HG03457 (cell line): ENCODE measurements at regions not wholly inside any gene's neighbourhood (a gene's known extent, or its start where the extent isn't known, plus 50 kb on each side); places are given as distances from the start of the nearest gene placed in this dataset.
"Not testable (repeated sequence)": the region's sequence is repeated elsewhere in the genome, so short reads cannot be mapped to it uniquely, and the experiment has no call there.

Source experiments
- ATAC-seq: cut with Tn5 transposase; IDR thresholded peaks from one replicate; pipeline ENCODE4 v1.9.1; 2021; ENCODE audit warnings: moderate number of reproducible peaks; ENCODE audit not compliant: unreplicated experiment

DNA sequence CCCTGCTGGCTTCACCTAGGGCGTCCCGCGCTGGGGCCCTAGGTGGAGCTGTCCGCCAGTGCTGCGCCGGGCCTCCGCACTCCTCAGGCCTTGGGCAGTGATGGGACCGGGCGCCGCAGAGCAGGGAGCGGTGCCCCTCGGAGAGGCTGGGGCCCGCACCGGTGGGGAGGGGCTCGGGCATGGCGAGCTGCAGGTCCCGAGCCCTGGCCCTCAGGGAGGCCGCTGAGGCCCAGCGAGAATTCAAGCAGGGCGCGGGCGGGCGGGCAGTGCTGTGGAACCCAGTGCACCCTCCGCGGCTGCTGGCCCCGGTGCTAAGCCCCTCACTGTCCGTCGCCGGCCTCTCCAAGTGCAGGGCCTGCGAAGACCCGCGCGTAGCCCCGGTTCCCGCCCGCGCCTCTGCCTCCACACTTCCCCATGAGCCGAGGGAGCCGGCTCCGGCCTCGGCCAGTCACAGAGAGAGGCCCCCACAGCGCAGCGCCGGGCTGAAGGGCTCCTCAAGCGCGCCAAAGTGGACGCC lies 565.1 kb upstream of the NDST4 start:
- no peak for ATAC-seq

DNA sequence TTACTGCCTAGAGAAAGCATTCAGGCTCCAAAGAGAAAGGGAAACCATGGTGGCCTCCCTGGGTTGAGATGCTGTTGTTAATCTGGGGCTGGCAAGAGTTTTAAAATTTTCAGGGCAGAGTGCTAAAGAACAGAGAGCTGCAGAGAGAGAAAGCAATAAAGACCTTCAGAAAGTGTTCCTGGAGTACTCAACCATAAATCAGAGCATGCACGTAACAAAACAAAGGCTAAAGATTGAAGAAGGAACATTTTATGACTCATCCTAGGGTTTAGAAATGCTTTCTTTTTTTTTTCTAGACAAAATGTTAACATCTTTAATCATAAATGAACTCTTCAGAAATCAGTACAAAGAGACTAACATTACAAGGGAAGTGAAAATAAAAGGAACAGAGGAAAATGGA lies 562.3 kb upstream of the NDST4 start:
- ATAC-seq, result no peak

DNA sequence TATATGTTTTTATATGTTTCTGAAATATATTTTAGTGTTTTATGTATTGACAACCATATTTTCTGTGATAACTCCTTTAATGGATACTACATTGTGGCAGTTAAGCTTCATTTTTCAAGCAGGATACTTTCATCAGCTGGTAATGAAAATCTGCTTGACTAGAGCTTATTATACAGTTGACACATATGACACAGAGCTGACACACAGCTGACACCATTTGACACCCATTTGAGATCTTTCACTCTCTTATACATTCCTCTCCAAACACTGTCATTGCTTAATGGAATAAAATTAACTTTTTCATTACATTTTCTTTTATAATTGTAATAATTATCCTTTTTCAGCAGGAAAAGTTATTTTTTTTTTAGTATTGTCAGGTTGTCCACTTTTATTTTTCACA lies 561.1 kb upstream of the NDST4 start:
- no peak for ATAC-seq

DNA sequence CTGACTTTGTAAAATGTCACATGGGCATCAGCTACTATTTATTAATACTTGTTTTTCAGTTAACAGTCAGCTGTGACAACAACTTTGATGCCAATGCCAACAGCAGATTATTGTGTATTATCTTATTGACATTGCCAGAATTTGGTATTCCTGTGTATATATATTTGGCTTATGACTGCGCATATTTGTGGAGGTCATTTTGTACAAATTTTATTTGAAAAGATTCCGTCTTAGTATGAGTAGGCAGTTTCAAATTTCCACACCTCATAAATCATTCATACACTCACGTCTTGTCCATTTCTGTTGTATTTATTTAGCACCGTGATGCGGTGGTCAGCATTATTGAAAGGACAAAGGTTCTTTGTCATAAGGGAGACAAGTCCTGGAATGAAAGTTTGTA lies 558.2 kb upstream of the NDST4 start:
- ATAC-seq, result no peak

DNA sequence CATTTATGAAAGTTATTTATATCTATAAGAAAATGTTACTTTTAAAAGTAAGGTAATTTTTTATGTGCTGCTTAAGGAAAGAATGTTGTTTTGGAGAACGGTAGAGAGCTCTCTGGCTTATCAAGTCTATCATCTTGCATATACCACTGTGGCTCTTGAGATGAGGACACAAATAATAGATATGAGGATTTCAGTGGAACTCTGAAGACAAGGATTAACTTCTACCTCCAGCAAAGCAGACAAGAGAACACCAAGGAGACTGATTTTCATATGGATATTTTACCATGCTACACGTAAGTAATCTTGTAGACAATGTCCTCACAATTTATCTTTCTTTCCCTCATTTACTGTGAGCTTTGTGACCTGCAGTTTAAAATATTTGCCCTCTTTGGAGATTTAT lies 557.5 kb upstream of the NDST4 start:
- ATAC-seq, result no peak

DNA sequence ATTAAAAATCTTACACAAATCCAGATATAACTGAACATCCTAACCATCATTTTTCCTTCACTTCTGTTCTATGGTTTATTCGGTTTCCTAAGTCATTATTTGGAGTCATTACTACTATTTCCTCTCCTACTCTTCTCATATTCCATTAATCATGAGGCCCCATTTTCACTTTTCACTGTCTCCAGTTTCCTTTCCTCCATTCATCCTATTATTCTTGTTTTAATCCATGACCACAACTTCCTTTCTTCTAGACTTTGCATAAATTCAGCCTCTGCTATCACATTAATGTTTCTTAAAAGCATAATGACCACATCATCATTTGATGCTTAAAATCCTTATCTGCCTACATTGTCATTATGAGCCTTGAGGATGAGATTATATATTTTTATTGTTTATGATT lies 555.0 kb upstream of the NDST4 start:
- no peak for ATAC-seq

DNA sequence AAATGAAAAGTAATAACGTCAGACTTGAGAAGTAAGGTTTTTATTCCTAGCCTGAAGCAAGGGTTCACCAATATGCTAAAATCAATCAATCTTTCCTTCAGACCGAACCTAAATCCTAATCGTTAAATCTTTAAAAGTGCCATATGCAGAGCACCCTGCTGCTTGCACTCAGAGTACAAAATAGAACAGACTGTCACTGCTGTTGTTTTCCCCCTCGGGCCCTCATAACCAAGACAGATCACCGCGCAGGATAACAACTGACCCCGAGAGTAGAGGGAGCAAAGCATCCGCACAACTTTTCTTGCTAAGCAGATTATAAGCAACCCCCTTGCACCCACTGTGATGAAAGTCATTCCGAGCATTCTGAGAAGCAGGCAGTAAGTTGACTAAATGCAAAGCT lies 550.9 kb upstream of the NDST4 start:
- no peak for ATAC-seq

DNA sequence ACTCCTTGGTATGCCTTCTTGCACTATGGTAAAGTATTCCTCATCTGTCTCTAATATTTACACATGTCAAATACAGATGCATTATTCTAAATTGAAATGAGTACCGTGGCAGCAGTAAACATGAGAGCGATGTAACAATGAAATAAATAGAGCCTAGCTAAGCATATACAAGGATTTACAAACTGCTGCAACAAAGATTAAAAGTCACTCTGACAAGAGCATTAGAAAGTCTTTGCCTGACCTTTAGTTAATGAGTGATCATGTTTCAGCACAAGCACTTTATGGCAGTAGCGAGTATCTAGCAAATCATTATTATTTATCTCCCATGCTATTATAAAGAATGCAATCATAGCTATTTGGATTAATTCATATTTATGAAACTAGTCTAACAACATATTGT lies 547.0 kb upstream of the NDST4 start:
- no peak for ATAC-seq

DNA sequence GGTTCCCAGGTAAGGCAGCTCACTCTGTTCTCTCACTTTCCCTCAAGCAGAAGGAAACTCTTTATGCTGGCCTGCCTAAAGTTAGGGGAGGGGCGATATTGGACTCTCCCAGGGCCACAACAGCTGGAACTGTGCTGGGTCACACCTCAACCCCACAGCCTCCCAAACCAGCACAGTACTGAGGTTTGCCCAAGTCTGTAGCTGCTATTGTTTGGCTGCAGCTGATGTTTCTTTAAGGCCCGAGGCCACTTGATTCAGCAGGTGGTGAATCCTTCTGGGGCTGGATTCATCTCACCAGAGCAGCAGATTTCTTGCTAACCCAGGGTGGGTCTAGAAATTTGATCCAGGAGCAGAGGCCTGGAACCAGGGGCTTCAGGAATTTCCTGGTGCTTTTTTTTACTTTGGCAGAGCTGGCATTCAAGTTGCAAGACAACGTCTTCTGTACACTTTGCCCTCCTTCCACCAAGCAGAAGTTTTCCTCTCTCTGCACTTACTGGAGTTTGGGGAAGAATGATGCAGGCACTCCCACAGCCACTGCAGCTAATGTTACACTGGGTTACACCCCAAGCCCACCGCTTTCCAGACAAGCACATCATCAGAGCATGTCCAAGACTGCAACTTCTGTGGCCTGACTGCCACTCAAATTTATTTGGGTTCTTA lies 544.7 kb upstream of the NDST4 start:
- ATAC-seq, result no peak

DNA sequence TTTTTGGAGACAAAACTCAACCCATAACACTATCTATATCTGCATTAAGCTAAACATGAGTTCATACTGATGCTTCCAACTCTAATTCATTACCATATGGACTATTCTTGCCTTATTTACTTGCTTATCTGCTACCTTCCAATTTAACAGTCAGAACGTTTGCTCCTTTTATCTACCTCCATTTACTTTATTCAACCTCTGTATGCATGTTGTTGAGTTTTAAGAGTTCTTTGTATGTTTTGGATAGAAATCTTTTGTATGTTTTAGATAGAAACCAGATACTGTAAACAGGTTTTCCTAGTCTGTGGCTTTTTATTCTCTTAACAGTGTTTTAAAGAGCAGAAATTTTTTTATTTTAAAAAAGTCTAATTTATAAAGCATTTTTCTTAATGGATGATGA lies 542.2 kb upstream of the NDST4 start:
- no peak for ATAC-seq

DNA sequence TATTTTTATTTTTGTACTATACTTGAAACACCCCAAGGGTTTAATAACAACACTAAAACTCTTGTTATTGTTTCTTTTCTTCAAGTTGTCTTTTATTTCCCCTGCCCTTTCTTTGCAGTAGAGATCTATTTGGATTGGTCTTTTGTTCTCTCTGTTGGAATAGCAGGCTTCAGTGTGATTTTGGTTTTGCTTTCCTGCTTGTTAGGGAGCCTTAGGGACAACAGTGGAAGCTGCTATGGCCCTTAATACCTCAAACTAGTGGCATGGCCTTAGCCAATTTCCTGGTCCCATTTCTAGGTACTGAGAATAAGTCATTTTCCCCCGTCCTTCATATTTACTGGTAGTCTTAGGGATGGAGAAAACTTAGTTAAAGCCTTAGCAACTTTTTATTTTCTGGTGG lies 535.4 kb upstream of the NDST4 start:
- ATAC-seq, result no peak

DNA sequence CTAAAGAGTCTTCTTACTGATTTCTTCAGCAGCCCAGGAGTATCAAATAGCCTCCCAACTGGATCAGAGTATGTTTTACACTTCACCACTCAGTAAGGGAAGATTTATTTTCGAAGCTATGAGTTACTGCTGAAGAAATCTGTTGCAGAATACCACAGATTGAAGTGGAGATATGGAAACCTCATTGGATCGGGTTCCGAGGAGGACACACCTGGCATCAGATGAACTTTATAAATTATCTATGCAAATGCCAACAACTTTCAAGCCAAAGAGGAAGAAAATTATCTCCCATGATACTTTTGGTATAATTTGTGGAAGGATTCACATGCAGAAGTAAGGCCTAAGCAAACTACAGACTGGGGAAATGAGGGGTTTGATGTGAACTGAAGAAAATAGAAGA lies 515.9 kb upstream of the NDST4 start:
- no peak for ATAC-seq

DNA sequence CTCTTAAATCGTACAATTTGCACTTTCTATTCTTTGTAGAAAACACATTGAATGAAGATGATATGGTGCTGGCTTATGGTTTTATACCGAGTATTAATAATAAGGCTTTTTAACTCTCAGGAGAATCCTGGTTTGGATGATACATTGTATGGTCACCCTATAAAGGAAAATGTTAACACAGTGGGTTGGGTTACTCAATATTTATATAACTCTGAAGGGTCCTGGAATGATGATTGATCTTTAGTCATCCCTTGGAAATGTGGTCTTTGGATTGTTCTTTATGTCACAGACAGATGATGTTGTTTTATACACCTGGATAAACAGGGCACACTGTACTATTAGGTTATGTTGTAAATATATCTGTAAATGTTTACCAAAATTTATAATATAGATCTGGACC lies 496.2 kb upstream of the NDST4 start:
- ATAC-seq, result no peak

DNA sequence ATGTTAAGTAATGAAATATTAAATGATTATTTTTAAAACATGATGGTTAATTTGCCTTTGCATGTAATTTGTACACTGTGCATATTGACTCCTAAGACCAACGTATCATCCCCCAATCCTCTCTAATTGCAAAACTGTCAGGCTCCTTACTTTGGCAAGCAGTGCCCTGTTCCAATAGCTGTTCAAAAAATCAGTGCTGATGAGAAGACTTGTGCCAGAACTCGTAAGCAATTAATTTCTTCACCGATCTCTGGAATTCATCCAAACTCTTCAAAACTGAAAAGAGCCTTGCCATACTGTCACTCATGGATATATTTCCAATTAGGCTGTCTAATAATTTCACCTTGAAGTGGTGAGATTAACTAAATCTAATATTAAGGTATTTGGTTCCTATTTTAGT lies 493.9 kb upstream of the NDST4 start:
- ATAC-seq, result no peak

DNA sequence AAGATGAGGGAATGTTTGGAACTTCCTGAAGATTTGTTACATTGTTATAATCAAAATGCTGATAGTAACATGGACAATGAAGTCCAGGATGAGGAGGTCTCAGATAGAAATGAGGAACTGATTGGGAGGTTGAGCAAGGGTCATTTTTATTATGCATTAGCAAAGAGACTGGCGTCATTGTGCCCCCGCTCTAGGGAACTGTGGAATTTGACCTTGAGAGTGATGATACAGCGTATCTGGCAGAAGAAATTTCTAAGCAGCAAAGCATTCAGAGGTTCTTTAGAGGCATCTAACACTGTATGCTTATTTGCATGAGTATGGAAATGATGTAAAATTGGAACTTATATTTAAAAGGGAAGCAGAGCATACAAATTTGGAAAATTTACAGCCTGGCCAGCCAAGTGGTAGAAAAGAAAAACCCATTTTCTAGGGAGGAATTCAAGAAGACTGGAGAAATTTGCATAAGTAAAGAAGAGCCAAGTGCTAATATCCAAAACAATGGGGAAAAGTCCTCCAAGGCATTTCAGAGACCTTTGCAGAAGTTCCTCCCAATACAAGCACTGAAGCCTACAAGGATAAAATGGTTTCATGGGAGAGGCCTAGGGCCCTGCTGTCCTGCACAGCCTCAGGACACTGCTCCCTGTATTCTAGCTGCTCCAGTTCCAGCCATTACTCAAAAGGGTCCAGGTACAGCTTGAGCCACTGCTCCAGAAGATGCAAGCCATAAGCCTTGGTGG lies 483.0 kb upstream of the NDST4 start:
- no peak for ATAC-seq

DNA sequence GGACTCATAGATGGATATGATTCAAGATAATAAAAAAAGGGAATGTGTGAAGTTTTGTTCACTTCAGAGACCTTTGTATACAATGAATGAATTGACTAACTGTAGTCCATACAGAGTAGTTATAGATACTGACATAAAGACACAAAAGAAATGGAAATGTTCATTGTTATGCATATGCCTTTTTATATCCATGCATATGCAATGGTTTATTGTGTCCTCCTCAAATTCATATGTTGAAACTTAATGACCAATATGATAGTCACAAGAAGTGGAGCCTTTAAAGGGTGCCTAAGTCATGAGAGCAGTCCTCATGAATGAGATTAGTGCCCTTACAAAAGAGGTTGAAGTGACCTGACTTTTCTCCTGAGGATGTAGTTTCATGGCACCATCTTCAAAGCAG lies 467.5 kb upstream of the NDST4 start:
- no peak for ATAC-seq

DNA sequence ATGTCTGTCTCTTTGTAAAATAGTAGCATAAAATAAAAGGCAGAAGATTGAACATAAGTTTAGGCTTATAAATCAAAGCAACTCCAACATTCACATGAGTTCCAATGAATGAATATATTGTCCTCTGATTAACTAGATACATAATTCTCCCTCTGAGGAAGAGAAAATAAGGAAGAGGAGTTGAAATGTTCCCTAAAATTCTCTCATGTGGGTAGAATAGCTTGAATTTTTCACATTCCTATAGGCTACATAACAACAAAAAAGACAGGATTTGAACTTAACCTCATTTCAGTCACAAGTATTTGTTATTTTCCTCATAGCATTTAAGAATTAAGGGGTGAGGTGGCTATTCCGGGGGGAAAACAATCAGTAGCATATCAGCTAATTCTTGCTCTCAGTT lies 462.4 kb upstream of the NDST4 start:
- ATAC-seq, result no peak

DNA sequence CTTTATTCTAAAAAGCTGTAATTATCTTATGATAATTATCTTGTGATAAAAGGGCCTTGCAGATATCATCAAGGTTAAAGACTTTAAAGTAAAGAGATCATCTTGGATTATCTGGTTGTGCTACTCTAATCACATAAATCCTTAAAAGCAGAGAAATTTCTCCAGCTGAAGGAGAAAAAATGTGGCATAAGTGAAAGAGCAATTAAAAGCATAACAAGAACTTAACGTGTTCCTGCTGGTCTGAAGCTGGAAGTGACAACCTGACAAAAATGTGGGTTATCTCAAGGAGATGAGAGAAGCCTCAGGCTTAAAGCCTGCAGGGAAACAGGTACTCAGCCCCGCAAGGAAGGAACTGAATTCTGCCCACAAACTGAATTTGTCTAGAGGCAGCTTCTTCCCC lies 449.1 kb upstream of the NDST4 start:
- ATAC-seq, result no peak

DNA sequence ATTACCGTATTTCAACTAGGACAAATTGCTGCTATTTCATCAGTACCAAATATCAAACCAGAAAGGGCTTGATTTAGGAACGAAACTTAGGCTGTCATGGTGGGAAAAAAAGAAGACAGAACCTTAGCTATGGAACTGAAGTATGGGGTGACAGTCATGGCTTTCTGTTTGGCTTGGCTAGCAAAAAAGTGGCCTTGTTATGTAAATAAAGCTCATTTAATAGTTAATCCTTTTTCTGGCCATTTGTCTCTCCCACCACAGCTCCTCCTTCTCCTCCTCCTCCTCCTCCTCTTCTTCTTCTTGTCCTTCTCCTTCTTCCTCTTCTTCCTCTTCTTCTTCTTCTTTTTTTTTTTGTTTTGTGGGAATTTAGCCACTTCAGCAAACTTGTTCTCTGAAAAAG lies 434.7 kb upstream of the NDST4 start:
- ATAC-seq, result no peak

DNA sequence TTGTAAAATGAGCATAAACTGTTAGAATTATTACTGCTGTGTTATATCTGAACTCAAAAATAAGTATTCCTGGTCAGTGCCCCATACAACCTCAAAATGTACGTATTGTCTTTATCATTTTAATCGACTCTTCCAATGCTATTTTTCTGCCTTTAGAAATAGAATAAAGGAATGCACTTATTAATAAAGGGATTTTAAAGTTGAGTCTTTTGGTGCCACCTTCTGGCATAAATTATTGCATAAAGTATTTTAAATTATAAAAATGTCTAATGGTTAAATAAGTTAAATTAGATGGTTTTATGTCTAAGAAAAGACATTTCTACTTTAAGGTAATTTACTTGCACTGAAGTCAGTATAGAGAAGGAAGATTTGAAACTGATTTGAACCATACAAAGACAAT lies 424.0 kb upstream of the NDST4 start:
- no peak for ATAC-seq

DNA sequence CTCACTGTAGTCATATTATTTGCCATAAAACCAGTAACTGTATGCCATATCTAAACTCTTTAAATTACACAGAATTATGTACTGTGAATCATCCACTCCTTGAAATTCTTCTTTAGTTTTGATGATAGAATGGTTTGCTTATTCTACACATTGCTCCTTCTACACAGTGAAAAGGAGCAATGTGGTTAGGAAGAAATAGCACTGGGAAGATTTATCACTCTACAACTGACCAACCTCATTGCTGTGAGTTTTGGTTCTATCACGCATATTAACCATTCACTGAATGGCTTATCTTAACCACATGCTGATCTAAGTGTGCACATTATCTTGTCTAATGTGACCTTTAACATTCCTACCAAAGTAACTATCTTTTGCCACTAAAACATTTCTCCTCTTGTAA lies 415.7 kb upstream of the NDST4 start:
- ATAC-seq, result no peak

DNA sequence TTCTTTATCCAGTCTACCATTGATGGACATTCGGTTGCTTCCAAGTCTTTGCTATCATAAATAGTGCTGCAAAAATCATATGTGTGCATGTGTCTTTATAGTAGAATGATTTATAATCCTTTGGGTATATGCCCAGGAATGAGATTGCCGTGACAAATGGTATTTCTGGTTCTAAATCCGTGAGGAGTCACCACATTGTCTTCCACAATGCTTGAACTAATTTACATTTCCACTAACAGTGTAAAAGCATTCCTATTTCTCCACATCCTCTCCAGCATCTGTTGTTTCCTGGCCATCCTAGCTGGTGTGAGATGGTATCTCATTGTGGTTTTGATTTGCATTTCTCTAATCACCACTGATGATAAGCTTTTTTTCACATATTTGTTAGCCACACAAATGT lies 406.1 kb upstream of the NDST4 start:
- ATAC-seq, result not testable (repeated sequence)

DNA sequence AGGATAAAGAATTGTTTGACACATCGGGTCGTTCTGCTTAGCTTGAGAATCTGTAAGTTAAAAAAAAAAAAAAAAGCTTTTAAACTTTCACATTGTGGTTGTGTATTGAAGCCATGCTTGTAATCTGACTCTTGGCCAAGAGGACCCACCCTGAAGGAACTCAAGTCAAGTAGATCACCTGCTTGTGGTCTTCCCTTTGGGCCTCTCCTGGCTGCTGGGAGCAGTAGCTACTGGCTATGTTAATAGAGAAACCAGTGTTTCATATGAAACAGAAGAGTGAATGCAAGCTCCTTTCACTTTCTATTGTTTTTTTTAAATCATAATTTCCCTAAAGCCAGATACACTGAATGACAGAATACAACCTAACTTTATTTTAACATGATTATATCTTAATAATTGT lies 402.4 kb upstream of the NDST4 start:
- ATAC-seq, result peak; percentile 99
